ENCODE measurements at regions not wholly inside any gene's neighbourhood (a gene's known extent, or its start where the extent isn't known, plus 50 kb on each side); places are given as distances from the start of the nearest gene placed in this dataset.

GRCh38 chr2:158043181-158043948, 58.3 kb upstream of the UPP2 start:
- 77 to 83% methylated on average over 5 of the region's 5 CpGs for WGBS, 2 donors

GRCh38 chr2:158042666-158043065, 59.0 kb upstream of the UPP2 start:
- Histone ChIP-seq H3K4me1 (no peaks in the 10 kb centered on the region), H3K4me3 (no peak overlapping the region), H3K36me3 (no peaks in the 10 kb centered on the region), H3K9me3 (no peaks in the 10 kb centered on the region), H3K27ac (no peak overlapping the region), H3K27me3 (no peaks in the 10 kb centered on the region)
- TF ChIP-seq EP300 (IDR thresholded peaks at IDR 0.05) (no peak), POLR2A (IDR thresholded peaks at IDR 0.05) (no peak), CTCF (IDR thresholded peaks at IDR 0.05) (no peak)
- DNase-seq (ENCODE audit: low spot score in 2 of 2): no peak
- WGBS, 2 donors: 77 to 79% methylated on average over 6 of the region's 6 CpGs

More at GRCh38 chr2:158043181-158043948, 58.3 kb upstream of the UPP2 start:
- no peaks in the 10 kb centered on the region for H3K4me1 ChIP-seq
- no peak overlapping the region for H3K4me3 ChIP-seq
- no peaks in the 10 kb centered on the region for H3K9me3 ChIP-seq
- H3K36me3 ChIP-seq: no peaks in the 10 kb centered on the region
- H3K27ac ChIP-seq: no peak overlapping the region
- DNase-seq (ENCODE audit: low spot score in 2 of 2): no peak
- no peak for TF ChIP-seq CTCF (IDR thresholded peaks at IDR 0.05)
- TF ChIP-seq EP300 (IDR thresholded peaks at IDR 0.05): no peak
- no peak for TF ChIP-seq POLR2A (IDR thresholded peaks at IDR 0.05)
- H3K27me3 ChIP-seq: no peaks in the 10 kb centered on the region

GRCh38 chr2:158042245-158042644, 59.4 kb upstream of the UPP2 start:
- H3K4me1 ChIP-seq: no peaks in the 10 kb centered on the region
- no peaks in the 10 kb centered on the region for H3K27me3 ChIP-seq
- no peak for DNase-seq (ENCODE audit: low spot score in 2 of 2)
- no peak overlapping the region for H3K4me3 ChIP-seq
- TF ChIP-seq CTCF (IDR thresholded peaks at IDR 0.05): no peak
- TF ChIP-seq EP300 (IDR thresholded peaks at IDR 0.05): no peak
- TF ChIP-seq POLR2A (IDR thresholded peaks at IDR 0.05): no peak
- H3K36me3 ChIP-seq: no peaks in the 10 kb centered on the region
- H3K27ac ChIP-seq: no peak overlapping the region
- WGBS, 2 donors: 55 to 93% methylated on average over 2 of the region's 2 CpGs
- H3K9me3 ChIP-seq: no peaks in the 10 kb centered on the region

GRCh38 chr2:158041400-158041799, 60.3 kb upstream of the UPP2 start:
- no peak overlapping the region for H3K4me3 ChIP-seq
- H3K4me1 ChIP-seq: no peaks in the 10 kb centered on the region
- no peak for DNase-seq (ENCODE audit: low spot score in 2 of 2)
- no peaks in the 10 kb centered on the region for H3K27me3 ChIP-seq
- TF ChIP-seq EP300 (IDR thresholded peaks at IDR 0.05) (no peak), CTCF (IDR thresholded peaks at IDR 0.05) (no peak), POLR2A (IDR thresholded peaks at IDR 0.05) (no peak)
- WGBS, 2 donors: 72 to 84% methylated on average over 2 of the region's 2 CpGs
- no peak overlapping the region for H3K27ac ChIP-seq
- no peaks in the 10 kb centered on the region for H3K36me3 ChIP-seq
- no peaks in the 10 kb centered on the region for H3K9me3 ChIP-seq

GRCh38 chr2:158038901-158039300, 62.8 kb upstream of the UPP2 start:
- no peaks in the 10 kb centered on the region for H3K9me3 ChIP-seq
- WGBS, 2 donors: 87 to 89% methylated on average over 5 of the region's 5 CpGs
- no peak overlapping the region for H3K27ac ChIP-seq
- no peak overlapping the region for H3K4me3 ChIP-seq
- no peaks in the 10 kb centered on the region for H3K36me3 ChIP-seq
- no peaks in the 10 kb centered on the region for H3K4me1 ChIP-seq
- TF ChIP-seq EP300 (IDR thresholded peaks at IDR 0.05) (no peak), CTCF (IDR thresholded peaks at IDR 0.05) (no peak), POLR2A (IDR thresholded peaks at IDR 0.05) (no peak)
- DNase-seq (ENCODE audit: low spot score in 2 of 2): no peak
- H3K27me3 ChIP-seq: no peaks in the 10 kb centered on the region
